Transverse colon (tissue), 4 donors: ENCODE measurements at regions not wholly inside any gene's neighbourhood (a gene's known extent, or its start where the extent isn't known, plus 50 kb on each side); places are given as distances from the start of the nearest gene placed in this dataset.

ENCODE experiments used
- CTCF ChIP-seq, 5 experiments: fragments of 200-600 bp in 3 of 5; fragments of 450-650 bp in 2 of 5; sonication (generic) in 3 of 5; IDR thresholded peaks; 1 replicate in 2 of 5; 2 replicates in 3 of 5; pipeline ENCODE4 v1.5.1; 2016 to 2017; ENCODE audit warnings: antibody characterized with exemption in 5 of 5, inconsistent platforms in 3 of 5, mild to moderate bottlenecking in 2 of 5, moderate library complexity in 1 of 5
- POLR2AphosphoS5 ChIP-seq, 3 donors: sonication (generic); formaldehyde crosslinking; IDR thresholded peaks; one replicate each; pipeline ENCODE4 v1.6.1; 2016; ENCODE audit warnings: antibody characterized with exemption in 3 of 3

GRCh38 chr7:114761973-114762372 is 159.9 kb upstream of the MDFIC start:
- TF ChIP-seq POLR2AphosphoS5 (IDR thresholded peaks at IDR 0.05) (no peak), CTCF (IDR thresholded peaks at IDR 0.05) (no peak)
